HG02852 (cell line): ENCODE measurements at regions not wholly inside any gene's neighbourhood (a gene's known extent, or its start where the extent isn't known, plus 50 kb on each side); places are given as distances from the start of the nearest gene placed in this dataset.

ENCODE experiments used
- ATAC-seq: cut with Tn5 transposase; IDR thresholded peaks from one replicate; pipeline ENCODE4 v1.9.1; 2021; ENCODE audit warnings: mild to moderate bottlenecking, moderate library complexity; ENCODE audit not compliant: unreplicated experiment

DNA sequence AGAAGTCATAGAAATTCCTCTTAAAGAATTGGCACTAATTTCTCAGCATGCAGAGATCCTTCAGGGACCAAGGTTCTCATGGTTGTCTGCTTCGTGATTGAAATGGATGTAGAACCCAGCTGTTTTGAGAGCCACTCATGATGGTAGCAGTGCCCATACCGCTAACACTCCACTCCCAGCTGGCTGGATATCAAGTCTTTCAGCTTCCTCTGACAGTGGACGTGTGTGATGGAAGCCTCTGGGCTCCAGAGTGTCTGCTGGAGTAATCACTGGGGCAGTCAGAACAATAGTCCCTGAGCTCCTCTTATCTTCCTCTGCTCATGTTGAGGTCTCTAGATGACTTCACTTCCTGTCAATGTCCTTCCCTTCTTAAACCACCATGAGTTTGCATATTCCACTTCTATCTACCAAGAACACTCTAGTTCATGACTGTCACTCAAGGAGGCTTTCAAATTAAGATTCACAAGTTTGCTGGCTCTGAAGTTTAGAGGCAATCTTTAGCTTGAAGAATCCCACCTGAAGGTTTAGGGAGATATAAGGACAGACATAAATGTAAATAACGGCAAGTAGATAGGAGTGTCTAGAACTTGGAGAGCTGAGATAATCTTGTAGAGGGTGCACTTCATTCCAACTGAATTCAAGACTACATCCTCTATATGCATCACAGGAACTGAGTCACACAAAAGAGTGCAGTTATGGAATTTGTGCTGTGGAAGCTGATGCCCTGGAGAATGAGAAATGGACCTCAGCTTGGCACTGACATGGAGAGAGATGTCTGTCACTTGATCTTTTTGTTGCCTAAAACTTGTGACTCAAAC is 64.5 kb upstream of the WDR1 start:
- peak; percentile 99 for ATAC-seq

DNA sequence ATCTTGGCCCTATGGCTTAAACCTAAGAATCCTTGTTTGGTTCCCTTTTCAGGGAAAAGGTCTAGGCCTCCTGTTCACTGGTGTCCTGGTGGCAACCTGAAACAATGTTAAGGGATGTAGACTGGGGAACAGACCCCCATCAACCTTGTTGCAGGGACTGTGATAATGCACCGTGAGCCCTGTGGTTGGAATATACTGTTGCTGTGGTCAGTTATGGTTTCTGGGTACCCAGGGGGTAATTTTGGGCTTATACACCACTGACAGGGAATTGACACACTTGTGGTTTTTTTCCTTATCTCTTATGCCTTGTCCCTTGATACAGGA is 64.0 kb upstream of the WDR1 start:
- no peak for ATAC-seq

DNA sequence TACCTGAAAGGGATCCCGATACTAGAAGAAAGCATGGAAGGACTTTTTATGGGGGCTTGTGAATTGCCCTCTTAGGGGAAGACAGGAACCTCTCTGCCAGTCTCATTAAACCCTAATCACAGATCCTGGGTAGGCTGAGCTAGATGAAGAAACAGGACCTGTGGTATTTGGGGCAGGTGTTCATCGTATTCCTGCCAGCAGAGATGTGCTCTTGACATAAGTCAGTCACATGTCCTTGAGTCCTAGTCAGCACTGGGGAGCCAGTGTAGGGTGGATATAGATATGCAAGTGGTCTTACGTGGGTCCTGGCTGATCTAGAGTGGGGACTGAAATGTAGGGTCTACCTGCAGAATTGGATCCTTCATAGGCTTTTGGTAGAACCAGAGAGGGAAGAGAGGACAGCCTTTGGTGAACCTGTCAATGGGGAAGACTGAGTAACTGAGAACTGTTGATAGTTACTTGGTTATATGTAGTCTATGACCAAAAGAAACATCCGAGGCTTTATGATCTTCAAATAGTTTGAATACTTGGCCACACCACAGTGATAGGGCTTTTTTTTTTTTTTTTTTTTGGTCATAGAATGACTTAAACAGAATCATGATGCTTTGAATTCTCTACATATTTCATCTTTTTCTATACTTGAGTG is 63.5 kb upstream of the WDR1 start:
- no peak for ATAC-seq

DNA sequence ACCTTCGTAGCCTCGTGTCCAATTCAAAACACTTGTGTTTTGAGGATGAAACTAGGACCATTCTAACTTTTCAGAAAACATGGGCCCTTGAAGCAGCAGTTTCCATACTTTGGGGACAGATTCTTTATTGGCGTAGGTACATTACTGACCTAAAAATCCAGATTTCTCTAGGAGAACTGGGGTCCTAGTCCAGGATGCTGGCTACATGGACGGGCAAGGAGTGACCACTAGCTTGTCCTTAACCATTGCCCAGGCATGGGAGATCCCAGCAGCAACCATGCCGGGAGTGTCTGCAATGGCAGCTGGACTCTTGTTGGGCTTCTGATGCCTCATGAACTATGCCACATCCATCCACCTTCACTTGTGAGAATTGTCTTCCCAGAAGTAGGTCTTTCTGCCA is 62.2 kb upstream of the WDR1 start:
- ATAC-seq: no peak

DNA sequence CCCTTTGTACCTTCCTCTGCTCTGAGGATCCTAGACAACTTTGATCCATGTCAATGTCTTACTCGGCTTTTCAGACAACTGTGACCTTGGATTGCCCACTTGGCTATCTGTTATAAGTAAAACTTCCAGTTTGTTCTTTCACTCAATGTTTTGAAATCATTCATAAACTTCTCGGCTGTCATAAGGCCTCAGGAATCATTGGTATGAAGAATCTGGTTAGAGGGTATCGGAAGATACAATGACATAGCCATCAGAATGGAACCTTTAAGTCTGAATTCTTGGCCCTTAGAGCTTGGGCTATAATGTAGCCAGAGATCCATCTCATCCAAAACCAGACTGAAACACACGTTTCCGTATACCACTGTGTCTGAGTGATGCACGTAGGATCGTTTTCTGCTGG is 59.0 kb upstream of the WDR1 start:
- no peak for ATAC-seq

DNA sequence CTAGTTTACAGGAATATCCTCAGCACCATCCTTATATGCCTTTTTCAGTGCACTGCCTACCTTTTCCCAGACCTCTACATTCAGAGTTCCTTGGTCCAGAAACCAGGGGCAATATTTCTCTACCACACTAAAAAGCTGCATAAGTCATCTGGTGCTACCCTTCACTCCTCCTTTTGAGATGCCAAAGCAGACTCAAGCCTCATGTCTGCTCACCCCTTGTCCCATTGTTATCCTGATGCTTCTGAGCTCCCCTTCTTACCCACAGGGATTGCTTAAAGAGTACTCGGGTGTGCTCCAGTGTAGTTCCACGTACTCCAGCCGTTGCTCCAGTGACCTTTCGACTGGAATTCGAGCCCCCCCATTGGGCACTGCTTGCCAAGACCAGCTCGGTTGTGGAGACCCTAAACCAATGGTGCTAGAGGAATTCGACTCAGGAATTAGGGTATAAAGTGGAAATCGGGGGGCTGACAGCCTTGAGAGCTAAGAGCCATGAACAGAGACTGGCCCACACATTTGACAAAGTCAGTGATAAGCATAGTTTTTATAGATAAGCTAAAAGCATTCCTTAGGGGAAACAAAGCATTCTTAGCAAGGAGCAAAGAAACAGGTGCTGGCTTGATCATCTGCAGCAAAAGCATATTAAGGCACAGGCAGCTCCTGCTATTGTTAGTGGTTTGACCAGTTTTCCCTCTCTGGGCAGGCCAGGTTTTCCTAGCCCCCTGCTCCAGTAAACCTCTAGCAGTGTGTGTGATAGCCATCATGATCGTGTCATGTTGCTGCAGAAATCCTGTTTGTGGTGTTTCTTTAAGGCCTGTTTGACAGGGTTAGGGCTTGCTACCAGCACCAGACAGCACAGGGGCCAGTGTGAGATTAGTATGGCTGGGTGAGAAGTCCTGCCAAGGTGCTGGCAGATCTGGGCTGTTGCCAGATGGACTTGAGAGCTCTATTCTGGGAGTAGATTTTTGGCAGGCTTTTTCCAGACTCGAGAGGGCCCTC is 57.5 kb upstream of the WDR1 start:
- no peak for ATAC-seq

DNA sequence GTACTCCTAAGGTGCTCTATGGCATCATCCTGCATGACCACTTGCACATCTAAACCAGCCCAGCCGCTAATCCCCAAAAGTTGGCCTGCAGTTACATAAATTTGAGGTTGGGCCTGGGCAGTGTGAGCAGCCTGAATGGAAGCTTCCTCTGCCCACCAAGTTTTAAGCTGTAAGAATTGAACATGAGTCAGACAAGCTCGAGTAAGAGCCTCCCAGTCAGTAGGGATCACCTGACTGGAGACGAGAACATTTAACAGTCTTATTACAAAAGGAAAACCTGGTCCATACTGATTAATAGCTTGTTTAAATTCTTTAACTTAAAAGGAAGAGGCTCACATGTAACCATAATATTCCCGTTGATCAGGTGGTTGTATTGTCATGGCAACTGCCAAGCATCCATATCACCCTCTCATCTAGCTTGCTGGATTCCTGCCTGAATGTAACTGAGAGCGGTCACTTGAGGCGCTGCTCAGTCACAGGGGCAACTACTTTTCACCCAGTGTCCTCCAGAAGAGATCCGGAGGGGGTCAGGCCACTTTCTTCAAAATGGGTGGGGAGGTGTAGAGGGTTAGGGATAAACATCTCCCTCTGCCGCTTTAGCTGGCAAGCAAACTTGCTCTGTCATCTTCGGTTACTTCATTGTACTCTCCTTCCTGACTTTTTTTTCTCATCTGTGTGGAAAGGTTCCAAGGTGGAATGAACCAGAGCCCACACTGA is 56.6 kb upstream of the WDR1 start:
- ATAC-seq: no peak

DNA sequence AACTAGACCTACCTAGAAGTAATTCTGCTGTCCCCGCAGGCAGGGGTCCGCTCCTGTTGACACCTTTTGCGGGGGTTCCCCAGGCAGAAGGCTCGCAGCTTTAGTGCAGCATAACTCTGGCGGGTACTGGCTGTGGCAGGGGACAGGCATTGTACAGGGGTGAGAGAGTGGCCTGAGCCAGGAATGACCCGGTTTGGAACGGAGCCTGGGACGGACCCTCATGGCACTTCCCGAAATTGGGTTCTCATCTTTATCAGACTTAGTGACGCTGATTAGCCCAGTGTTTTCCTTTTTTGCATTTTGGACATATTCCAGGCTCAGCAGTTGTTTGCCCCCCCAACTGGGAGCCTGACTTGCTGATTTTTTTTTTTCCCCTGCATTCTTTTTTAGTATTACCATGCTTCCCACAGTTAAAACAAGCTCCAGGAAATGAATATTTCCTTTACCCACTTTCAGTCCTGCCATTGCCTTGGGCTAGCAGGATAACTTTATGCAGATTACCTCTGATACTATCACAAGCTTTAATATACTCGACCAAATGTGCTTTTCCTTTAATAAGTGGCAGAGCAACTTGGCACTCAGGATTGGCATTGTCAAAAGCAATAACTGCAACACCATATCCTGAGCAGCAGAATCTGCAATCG is 55.8 kb upstream of the WDR1 start:
- no peak for ATAC-seq

DNA sequence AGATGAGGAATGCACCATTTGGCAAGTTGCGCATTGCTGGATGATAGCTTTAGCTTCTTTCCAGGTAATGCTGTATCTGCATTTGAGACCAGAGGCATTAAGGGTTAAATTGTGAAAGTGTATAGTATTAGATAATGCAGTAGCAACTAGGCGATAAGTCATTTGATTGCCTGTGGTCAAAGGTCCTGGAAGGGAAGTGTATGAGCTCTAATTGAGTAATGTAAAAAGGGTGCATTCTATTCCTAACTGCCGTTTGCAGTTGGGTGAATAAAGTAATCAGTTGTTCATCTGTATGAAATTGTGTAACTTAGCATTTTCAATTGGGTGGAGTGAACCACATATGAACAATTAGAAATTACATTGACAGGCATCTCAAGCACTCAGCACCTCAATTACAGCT is 54.5 kb upstream of the WDR1 start:
- ATAC-seq: no peak

DNA sequence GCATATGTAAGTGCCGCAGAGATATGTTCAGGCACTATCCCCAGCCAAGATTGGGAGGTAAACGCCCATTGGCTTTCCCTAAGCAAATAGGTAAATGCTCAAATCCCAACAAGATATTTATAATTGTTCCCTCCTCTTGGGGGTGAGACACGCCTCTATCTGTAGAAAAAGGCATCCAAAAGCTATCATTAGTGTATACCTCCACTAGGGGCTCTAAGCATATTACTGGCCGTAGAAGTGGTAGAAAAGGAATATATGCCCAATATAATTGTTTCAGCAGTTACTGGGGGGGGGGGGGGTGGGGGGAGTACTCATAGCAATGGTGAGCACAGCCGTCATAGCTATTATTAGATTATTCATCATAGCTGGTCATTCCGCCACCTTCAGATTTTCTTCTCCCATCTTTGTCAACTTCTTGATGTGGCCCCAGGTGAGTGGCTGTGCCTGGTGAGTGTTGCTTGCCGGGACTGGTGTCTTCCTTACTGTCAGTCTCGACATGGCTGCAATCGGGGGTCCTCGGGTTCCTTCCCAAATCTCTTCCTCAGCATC is 53.3 kb upstream of the WDR1 start:
- no peak for ATAC-seq

DNA sequence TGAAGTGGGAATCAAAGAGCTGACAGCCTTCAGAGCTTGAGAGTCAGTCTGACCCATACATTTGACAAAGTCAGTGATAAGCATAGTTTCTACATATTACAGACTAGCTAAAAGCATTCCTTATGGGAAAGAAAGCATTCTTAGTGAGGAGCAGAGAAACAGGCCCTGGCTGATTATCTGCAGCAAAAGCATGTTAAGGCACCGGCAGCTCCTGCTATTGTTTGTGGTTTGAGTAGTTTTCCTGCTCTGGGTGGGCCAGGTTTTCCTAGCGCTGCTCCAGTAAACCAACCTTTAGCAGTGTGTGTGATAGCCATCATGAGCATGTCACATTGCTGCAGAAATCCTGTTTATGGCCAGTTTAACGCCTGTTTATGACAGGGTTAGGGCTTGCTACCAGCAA is 51.6 kb upstream of the WDR1 start:
- no peak for ATAC-seq

DNA sequence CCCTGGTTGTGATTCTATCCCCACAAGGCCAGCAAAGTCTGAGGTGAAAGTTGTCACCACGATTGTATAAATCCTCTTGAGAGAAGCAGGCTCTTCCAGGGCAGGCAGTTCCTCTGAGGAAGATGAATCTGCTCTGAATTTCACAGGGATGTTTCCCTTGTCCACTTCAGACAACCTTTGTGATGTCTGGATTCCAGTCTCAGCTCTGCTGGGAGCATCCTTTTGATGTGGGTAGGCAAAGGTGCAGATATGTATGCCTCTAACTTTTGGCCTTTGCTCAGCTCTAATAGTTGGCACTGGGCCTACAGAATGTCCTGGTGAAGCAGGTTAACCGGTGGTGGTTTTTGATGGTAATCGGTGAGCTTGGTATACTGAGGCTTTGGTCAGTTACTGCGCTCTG is 50.6 kb upstream of the WDR1 start:
- no peak for ATAC-seq
